ENCODE measurements at regions not wholly inside any gene's neighbourhood (a gene's known extent, or its start where the extent isn't known, plus 50 kb on each side); places are given as distances from the start of the nearest gene placed in this dataset.
A peak's percentile ranks its signal among the peaks of the same experiment; 100 is the strongest.
"Not testable (repeated sequence)": the region's sequence is repeated elsewhere in the genome, so short reads cannot be mapped to it uniquely, and the experiment has no call there.

- peak; percentile 90 for DNase-seq (ENCODE audit: low spot score)
Measured at GRCh38 chr21:10325546-10325945, 195.8 kb upstream of the TPTE start.

GRCh38 chr21:10326146-10326545, 195.2 kb upstream of the TPTE start:
- DNase-seq (ENCODE audit: low spot score), result not testable (repeated sequence)

- DNase-seq (ENCODE audit: low spot score), result not testable (repeated sequence)
Measured at GRCh38 chr21:10328646-10329045, 192.7 kb upstream of the TPTE start.

- DNase-seq (ENCODE audit: low spot score), result not testable (repeated sequence)
Measured at GRCh38 chr21:10330641-10331119, 190.7 kb upstream of the TPTE start.

GRCh38 chr21:10331134-10331533, 190.2 kb upstream of the TPTE start:
- DNase-seq (ENCODE audit: low spot score), result not testable (repeated sequence)

GRCh38 chr21:10332935-10333334, 188.4 kb upstream of the TPTE start:
- not testable (repeated sequence) for DNase-seq (ENCODE audit: low spot score)

GRCh38 chr21:10334391-10334790, 187.0 kb upstream of the TPTE start:
- not testable (repeated sequence) for DNase-seq (ENCODE audit: low spot score)

GRCh38 chr21:10342261-10342956, 179.0 kb upstream of the TPTE start:
- DNase-seq (ENCODE audit: low spot score), result not testable (repeated sequence)

- not testable (repeated sequence) for DNase-seq (ENCODE audit: low spot score)
Measured at GRCh38 chr21:10343146-10343935, 178.0 kb upstream of the TPTE start.

GRCh38 chr21:10344266-10344665, 177.1 kb upstream of the TPTE start:
- not testable (repeated sequence) for DNase-seq (ENCODE audit: low spot score)

- not testable (repeated sequence) for DNase-seq (ENCODE audit: low spot score)
Measured at GRCh38 chr21:10345178-10345612, 176.2 kb upstream of the TPTE start.

- DNase-seq (ENCODE audit: low spot score), result not testable (repeated sequence)
Measured at GRCh38 chr21:10346249-10346648, 175.1 kb upstream of the TPTE start.

- not testable (repeated sequence) for DNase-seq (ENCODE audit: low spot score)
Measured at GRCh38 chr21:10346933-10347615, 174.3 kb upstream of the TPTE start.

GRCh38 chr21:10347675-10348074, 173.7 kb upstream of the TPTE start:
- not testable (repeated sequence) for DNase-seq (ENCODE audit: low spot score)

- DNase-seq (ENCODE audit: low spot score), result not testable (repeated sequence)
Measured at GRCh38 chr21:10348150-10348549, 173.2 kb upstream of the TPTE start.

- DNase-seq (ENCODE audit: low spot score), result not testable (repeated sequence)
Measured at GRCh38 chr21:10354851-10355578, 166.4 kb upstream of the TPTE start.

GRCh38 chr21:10359120-10359519, 162.3 kb upstream of the TPTE start:
- DNase-seq (ENCODE audit: low spot score), result not testable (repeated sequence)

- DNase-seq (ENCODE audit: low spot score), result not testable (repeated sequence)
Measured at GRCh38 chr21:10359911-10360310, 161.5 kb upstream of the TPTE start.

GRCh38 chr21:10361214-10361736, 160.1 kb upstream of the TPTE start:
- DNase-seq (ENCODE audit: low spot score), result not testable (repeated sequence)

- DNase-seq (ENCODE audit: low spot score), result not testable (repeated sequence)
Measured at GRCh38 chr21:10362816-10363215, 158.6 kb upstream of the TPTE start.

GRCh38 chr21:10363321-10363720, 158.1 kb upstream of the TPTE start:
- DNase-seq (ENCODE audit: low spot score), result peak; percentile 24

Measured in hematopoietic multipotent progenitor cell treated with erythropoietin and hydrocortisone succinate and interleukin-3 and kit ligand, for 17 days (in vitro differentiated cells).